Suppressor macrophage treated with lipopolysaccharide for 1 hour (primary cell): ENCODE measurements at regions not wholly inside any gene's neighbourhood (a gene's known extent, or its start where the extent isn't known, plus 50 kb on each side); places are given as distances from the start of the nearest gene placed in this dataset.
"Not testable (repeated sequence)": the region's sequence is repeated elsewhere in the genome, so short reads cannot be mapped to it uniquely, and the experiment has no call there.

Source experiments
- DNase-seq, 3 donors: peaks; one replicate each; pipeline ENCODE4 v3.0.0-alpha.2; 2020 to 2022

DNA sequence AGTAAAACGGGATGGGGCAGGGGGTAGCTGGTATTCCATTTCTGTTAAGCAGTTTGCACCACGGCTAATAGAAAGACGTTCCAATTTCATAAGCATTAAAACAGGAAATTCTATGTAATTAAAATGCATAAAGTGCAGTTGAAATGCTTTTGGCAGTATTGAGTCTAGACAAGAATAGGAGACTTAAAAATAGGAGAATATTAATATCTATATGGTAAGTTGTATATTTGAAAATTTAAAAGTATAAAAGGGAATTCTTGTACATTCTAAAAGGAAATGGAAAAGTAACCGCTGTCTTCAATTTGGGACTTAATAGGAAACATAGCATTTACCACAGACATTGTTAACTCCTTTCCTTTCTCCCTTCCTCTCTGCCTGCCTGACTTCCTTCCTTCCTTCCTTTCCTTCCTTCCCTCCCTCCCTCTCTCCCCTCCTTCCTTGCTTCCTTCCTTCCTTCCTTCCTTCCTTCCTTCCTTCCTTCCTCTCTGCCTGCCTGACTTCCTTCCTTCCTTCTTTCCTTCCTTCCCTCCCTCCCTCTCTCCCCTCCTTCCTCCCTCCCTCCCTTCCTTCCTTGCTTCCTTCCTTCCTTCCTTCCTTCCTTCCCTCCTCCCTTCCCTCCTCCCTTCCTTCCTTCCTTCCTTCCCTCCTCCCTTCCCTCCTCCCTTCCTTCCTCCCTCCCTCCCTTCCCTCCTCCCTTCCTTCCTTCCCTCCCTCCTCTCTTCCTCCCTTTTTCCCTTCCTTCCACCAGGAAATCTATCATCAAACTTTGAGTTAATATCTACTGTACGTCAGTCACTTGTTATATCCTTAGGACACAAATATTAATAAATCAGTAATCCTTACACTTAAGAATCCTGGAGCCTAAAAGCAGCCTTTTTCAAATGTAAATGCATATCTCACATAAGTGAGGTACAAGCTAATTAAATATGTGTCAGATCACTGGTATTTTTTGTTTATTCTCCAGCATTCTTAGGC is 1049.3 kb downstream of the GALC start:
- no peak for DNase-seq

DNA sequence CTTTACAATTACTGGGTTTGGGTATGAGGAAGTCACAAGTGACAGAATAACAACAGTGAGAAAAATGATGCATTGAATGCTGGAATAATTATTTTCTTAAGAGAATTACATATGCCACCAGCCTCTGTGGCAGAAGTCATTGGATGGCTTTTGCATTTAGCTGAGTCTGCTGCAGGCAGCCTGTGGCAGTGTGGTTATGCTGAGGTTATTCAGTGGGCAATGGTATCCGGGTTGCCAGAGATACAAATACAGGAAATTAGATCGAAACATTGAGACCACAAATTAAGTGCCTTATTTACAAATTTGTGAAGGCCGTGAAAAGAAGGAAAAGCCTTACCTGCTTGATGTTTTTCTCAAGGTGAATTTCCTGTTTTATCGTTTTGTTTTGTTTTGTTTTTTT is 1050.0 kb downstream of the GALC start:
- no peak for DNase-seq

DNA sequence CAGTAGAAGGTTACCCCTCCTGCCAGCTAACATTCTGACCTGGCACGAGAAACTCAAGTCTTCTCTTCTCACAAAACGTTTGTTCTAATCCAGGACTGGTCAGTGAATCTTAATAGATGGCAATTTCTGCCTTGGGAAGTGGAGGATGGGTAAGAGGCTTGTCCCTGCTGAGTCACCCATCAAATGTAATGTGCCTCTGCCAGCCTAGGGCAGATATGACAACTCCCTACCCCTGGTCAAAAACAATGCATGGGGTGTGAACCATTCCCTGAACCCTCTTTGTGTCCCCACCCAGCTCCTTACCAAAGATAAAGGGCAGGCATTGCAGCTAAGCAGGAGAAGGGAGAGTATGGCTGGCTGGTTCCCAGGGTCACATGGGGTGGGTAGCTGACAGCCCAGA is 1052.9 kb downstream of the GALC start:
- DNase-seq: no peak

DNA sequence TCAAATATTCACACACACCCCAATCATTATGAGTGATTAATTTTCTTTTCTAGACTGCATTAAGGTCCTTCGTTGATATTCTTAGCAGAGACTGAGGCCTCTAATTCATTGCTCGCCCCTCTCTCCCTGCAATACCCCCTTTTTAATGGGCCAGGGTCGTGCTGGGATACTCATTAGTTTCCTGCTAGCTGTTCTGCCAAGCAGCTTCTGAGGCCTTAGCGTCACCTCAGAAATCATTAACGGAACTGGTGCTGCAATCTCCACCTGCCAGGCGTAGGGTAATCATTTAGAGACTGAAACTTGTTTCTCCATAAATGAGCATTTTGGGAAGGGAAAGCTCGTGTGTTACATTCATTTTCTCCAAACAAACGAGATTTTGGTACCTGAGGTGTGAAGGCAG is 1054.7 kb downstream of the GALC start:
- no peak for DNase-seq

DNA sequence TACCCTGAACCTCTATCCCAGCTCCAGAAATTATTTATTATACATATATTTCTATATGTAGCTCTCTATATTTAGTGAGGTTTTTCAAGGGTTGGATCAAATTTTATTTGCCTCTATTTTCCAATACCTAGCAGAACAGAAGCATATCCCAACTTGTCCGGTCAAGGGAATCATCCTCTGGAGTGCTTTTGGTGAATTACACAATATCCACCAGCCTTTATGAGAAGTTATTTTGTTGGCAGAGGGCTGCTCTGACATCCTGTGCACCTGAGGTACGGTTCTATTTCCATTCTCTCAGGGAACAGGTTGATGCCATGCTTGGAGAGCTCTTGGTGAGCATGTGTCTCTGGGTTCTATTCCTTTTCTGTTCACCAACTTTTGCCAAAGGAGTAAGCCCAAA is 1056.4 kb downstream of the GALC start:
- DNase-seq: no peak

DNA sequence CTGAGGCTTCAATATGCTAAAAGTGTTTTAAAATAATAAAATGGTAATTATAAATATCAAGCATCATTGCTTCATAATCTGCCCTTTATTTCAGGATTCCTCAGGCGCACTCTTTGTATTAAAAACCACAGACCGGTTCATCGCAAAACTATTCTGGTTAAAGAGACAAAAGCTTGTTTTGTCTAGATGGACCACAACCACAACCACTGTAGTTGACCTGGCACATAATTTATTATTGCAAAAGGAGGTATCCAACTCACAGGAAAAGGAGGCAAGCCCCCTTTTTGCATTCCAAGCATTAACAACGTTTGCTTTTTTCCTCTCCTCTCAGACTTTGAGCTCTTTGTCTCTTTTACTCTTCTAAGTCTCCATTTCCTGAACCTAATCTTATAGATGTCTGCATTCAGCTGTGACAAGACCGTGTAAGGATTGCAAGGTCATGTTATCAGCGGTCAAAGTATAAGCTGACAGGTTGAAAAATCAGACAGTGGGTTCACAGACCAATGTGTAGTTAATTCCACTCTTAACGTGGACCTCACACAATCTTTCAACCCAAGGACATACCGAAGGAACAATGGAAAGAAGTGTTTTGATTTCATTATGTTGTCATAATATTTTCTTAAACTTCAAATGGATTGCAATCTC is 1057.6 kb downstream of the GALC start:
- DNase-seq: no peak

DNA sequence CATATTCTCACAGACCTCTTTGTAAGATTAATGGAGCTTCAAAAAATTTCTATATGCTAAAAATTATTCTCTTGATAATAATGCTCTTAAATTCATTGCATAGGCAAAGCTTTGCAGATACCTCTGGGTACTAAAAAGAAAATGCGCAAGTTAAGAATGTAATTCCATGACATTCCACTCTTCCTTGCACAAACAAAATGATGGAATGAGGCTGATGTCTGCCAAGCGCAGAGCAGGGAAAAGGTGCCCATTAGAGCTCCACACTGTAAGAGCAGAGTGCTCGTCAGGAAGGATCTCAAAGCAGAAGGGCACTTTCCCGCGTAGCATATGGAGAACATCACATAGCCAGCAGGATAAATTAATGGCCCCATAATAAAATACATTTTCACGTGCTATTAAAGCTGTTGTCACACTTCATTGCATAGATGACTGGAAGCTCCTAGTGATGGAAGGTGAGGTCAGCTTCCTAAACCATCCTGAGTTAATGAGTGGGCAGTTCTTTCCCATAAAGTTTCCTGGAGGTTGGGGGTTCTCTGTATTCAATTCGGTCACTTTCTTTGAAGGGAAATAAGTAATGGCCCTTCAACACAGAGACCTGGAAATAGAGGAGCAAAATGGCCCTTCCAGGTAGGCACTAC is 1058.9 kb downstream of the GALC start:
- DNase-seq: no peak

DNA sequence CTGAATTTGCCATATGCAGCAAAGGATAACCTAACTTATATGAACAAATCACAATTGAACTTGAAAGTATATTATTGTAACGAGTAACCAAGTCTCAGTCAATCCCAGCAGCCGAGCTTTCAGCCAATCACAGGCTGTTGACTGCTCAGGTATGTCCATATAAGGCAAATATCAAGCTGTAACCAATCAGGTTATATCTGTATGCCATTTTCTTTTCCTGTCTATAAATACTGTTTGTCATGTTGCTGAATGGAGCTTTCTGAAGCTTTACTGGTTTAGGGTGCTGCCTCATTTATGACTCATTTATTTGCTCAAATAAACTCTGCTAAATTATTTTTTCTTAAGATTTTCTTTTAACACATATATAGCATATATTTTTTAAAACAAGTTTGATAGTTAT is 1059.5 kb downstream of the GALC start:
- DNase-seq: no peak

DNA sequence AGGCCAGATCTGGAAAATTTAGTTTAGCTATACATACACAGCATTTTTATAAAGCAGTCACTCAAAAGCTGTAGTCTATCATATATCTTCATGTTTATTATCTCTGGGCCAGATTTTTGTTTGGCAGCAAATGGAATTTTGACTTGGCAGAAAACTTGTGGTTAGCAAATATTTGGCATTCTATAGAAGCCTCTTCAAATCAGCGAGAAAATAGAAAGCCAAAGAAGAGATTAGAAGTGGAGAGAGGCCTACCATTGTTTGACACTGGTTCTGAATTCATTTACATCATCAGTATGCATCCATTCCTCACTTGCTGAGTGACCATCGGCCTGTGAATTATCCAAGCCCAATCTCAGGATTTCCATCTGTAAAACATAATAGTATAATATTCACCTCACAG is 1077.6 kb downstream of the GALC start:
- DNase-seq: no peak

DNA sequence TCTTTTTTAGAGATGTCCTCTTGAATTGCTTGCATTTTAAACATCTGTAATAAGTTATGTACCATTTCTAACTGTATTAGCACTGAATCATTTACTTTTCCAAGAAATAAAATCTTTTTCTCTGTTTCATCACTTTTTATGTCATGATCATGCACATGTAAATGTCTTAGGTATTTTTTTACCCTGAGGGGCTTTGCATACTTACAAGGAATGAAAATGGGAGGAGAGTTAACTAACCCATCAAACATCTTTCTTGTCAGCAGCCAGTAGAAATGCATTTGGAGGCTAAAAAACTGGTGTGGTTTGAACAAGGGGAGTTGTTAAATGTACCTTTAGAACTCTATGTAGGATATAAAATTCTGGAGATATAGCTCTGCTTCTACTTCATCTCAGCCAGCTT is 1080.3 kb downstream of the GALC start:
- DNase-seq: no peak

DNA sequence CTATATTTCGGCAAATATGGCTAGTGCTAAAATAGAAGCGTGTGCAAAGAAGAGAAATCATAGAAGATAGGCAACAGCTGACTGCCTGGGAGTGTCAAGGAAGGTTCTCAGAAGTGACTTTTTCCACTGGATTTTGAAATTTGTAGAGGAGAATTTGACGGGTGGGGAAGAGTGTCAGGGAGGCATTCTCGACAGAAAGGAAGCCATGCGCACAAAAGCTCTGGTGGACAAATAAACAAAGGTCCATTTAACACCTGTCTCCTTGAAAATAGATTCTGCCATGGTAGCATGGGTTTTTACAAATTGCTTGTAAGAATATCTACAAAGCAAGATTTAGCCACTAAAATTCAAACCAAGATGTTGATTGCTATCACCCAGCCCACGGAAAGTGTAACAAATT is 1081.5 kb downstream of the GALC start:
- no peak for DNase-seq

DNA sequence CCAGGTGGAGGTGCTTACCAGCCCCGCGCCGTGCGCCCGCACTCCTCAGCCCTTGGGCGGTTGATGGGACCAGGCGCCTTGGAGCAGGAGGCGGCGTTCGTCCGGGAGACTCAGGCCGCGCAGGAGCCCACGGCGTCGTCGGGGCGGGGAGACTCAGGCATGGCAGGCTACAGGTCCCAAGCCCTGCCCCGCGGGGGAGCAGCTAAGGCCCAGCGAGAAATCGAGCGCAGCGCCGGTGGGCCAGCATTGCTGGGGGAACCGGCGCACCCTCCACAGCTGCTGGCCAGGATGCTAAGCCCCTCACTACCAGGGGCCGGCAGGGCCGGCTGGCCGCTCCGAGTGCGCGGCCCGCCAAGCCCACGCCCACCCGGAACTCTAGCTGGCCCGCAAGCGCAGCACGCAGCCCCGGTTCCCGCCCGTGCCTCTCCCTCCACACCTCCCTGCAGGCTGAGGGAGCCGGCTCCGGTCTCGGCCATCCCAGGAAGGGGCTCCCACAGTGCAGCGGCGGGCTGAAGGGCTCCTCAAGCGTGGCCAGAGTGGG is 1087.5 kb downstream of the GALC start:
- not testable (repeated sequence) for DNase-seq

DNA sequence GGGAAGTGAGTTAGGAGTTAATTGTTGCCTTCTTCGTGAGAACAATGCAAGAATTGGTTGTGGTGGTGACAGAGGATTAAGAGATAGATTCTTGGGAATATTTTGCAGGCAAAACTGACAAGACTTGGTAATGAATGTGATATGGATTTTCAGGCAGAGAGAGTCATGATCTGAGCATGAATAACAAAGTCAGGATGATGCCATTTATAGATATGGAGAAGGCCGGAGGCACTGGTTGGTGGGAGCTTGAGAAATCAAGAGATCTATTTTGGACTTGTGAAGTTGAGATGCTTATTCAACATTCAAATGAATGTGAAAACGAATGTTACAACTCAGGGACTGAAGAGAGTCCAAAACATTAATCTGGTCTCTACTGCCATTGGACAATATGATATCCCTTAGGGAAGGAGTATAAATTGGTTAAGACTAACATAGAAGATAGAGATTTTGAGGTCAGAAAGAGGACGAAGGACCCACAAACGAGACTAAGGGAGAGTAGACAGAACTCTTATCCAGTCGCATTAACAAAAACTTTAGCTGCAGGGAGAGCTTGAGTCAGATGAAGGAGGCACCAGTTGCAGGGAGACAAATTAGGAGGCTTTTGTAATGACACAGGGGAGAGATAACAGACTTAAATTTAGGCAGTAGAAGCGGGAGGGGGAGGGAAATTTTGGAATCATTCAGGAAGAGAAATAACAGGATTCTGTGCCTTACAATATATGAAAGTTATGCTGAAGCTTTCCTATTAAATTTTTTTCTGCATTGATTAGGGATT is 1090.6 kb downstream of the GALC start:
- no peak for DNase-seq

DNA sequence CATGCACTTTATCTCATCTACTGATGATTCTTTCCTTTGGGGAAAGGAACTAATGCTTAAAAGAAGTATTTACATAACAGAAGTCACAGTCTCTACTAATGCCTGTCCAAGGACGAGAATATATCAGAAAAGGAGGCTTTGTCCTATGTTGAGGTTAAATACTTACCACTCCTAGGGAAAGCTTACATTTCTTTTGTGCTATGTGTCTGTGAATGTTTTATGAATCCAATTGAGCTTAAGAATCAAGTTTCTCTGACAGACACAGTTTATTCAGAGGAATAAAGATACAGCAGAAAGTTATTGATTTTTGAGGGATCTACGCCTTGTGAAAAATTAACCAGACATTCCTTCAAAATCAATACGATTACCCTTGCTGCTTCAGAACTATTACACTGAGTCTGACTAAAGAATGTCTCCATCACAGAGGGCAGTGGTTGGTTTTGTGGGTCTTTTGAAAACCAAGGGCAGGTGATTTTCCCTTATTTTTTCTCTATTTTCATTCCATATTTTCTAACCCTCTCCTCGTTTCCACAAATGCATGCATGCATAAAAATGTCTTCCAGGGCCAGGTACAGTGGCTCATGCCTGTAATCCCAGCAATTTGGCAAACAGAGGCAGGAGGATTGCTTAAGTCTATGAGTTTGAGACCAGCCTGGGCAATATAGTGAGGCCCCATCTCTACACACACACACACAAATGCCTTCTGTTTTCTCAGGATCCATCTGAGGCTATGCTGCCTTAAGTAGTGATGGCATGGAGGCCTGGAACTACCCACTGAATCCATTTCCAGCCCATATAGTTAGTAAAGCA is 1095.1 kb downstream of the GALC start:
- no peak for DNase-seq

DNA sequence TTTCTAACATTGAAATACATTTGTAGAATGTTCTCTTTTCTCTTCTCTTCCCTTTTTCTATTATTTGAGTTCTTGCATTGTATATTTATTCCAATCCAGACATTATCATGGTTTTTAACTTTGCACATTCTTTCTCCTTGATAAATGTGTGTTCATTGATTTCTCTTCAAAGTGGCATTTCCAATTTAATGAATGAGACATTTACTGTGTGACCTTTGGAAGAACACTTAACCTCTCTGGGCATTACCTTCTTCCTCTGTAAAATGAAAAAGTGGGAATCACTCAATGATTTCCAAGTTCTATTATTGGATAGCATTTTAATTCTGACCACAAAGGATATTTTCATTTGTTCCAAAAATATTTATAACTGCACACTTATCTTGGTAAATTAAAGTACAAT is 1095.8 kb downstream of the GALC start:
- no peak for DNase-seq

DNA sequence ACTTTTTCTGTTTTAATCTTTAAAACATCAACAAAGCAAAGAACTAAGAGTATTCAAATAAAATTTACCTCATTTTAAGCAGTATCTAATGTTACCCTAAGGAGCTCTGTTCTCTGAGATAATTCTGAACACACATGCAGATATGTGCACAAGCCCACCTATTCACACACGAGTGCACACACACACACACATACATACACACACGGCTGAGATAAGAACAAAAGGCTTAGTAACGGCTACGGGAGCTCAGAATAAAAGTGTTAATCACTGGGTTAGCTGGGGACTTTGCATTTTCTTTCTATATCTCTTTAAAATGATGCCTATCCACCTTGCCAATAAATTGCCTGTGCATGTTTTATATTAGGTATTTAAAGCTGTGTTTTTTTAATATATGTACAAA is 1096.3 kb downstream of the GALC start:
- no peak for DNase-seq

DNA sequence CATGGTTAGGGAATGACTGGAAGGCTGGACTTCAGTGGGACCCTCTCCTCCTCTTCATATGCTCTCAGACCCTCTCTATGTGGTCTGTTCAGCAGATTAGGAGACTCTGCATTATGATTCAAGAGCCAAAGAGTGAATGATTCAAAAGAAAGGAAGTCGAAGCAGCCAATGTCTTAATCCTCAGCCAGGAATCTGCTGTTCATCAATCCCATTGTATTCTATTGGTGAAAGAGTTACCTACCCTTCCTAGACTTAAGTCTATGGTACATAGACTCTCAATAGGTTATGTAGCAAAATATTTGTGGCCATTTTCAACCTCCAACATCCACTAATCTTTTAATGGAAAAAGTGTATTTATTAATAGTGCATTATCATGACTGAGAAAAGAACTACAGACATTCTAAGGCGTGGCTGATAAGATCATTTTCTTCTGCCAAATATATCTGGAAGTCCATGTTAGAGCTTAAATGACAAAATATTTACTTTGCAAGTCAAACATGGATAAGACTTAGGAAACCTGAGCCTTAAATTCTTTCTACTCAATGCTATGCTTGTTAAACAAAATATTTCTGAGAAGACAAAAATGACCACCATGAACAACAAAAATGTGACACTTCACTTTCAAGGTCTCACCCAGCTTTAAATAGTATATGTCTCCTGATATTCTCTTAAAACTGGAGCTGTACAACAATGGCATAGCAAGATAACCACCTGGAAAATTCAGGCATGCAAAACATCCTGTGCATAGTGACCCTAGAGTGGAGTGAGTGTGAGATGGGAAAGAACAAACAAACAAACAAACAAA is 1100.6 kb downstream of the GALC start:
- no peak for DNase-seq

DNA sequence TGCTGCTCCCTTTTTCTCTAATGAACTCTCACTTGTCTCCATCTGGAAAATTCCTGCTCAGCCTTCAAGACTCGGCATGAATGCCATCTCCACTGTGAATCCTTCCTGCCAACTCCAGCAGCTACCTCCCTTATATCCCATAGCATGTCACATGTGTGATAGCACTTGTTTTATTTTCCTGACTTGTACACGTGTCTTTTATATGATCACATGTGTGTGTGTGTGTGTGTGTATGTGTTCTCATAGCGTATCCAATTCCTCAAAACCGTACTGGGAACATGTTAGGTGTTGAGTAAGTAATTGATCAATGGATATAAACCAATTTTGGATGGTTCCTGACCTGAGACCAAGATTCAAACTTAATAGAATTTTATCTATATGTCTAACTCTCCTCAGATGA is 1107.7 kb downstream of the GALC start:
- DNase-seq: no peak

DNA sequence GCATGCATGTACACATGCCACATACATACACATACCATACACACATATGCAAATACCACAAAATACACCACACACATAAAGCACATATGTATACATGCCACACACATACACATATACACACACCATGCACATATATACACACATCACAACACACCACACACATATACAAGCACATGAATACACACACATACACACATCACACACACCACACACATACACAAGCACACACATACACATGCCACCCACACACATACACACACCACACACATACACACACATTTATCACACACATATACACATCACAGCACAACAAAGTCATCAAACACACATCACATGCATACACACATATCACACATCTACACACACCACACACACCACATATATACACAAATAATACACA is 1108.5 kb downstream of the GALC start:
- no peak for DNase-seq

DNA sequence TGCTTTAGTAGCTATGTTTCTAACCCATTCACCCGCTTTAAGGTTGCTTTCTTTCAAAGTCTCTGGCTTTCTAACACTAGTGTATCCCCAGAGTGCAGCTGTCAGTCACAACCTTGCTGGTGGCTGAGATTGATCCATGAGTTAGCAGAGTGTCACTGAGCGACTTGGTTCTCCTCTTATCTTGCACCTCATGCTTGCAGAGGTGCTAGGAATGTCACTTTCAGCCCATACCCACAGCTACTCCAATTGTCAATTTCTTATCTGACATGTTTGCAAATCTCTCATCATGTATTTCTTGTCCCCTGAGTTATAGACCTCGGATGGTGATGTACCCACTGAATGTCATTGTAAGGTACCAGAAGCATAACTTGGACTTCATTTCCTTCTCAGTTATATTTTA is 1110.2 kb downstream of the GALC start:
- DNase-seq: no peak

DNA sequence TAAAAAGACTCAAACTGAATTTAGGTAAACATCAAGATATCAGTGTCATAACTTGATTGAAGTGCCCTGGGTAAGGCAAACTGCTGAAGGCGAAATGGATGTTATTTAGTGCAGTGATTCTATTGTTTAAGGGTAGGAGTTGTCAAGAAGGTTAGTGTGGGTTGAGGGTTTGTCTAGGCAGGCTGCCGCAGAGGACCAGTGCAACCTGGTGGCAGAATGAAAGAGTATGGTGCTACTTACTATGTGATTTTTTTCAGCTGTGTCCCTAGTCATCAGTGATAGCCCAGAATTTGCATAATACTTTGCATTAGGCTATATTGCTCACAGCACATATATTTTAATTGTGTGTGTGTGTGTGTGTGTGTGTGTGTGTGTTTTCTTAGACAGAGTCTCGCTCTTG is 1127.0 kb downstream of the GALC start:
- DNase-seq: no peak
